ENCODE measurements at regions not wholly inside any gene's neighbourhood (a gene's known extent, or its start where the extent isn't known, plus 50 kb on each side); places are given as distances from the start of the nearest gene placed in this dataset.

DNA sequence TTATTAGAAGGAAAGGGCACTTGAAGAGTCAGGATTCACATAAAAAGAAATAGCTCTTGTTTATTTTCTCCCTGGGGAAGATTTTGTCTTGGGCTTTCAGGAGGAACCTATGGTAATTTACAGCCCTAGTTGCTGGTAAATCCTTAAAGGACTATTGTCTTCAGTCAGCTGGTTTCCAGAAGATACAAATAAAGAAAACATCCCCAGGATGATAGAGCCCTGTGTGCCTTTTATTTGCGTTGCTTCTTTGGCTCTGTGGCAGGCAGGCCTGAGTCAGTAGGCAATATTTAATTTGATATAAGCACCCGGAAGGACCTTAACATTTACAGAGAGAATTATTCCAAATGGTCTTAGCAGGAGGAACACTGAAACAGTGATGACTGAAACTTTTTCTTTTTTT, 131.0 kb upstream of the SLC34A2 start:
- H3K4me3 ChIP-seq (ENCODE audit: low read depth, low read length) = no peak overlapping the region
- no peak for DNase-seq (ENCODE audit: low read depth)
- no peak for TF ChIP-seq CTCF (IDR thresholded peaks at IDR 0.05; ENCODE audit: control insufficient read depth, extremely low read depth, insufficient read depth)

DNA sequence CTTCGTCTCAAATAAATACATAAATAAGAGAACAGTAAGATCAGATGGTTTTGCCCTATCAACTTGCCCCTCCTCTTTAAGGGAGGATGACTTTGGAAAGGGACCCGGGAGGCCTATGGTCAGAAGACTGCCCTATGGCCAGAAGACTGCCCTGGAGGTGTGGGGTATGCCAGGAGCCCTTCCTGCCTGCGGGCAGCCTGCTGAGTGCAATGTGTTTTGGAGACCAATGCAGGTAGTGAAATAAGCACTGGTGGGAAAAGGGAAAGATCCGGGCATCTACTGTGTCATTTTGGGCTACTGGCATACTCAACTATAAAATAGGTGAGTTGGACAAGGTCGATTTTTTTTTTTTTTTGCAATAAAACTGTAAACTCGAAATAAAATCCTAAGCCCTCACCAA, 129.8 kb upstream of the SLC34A2 start:
- H3K4me3 ChIP-seq (ENCODE audit: low read depth, low read length) = no peak overlapping the region
- no peak for TF ChIP-seq CTCF (IDR thresholded peaks at IDR 0.05; ENCODE audit: control insufficient read depth, extremely low read depth, insufficient read depth)
- DNase-seq (ENCODE audit: low read depth) = no peak

- TF ChIP-seq CTCF (IDR thresholded peaks at IDR 0.05; ENCODE audit: control insufficient read depth, extremely low read depth, insufficient read depth) = no peak
- no peak for DNase-seq (ENCODE audit: low read depth)
- H3K4me3 ChIP-seq (ENCODE audit: low read depth, low read length) = no peak overlapping the region
These were observed 128.6 kb upstream of the SLC34A2 start for GRCh38 chr4:25527034-25527433.

DNA sequence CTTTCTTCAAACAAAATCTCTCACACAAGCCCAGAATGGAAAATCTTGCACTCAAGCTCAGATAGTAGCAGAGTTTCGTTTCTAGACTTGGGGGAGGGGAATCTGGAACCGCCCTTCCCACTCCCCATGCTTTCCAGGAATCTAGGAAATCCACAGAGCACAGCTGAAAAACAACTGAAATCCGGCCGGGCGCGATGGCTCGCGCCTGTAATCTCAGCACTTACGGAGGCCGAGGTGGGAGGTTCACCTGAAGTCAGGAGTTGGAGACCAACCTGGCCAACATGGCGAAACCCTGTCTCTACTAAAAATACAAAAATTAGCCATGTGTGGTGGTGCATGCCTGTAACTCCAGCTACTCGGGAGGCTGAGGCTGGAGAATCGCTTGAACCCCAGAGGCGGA, 127.3 kb upstream of the SLC34A2 start:
- no peak for DNase-seq (ENCODE audit: low read depth)
- TF ChIP-seq CTCF (IDR thresholded peaks at IDR 0.05; ENCODE audit: control insufficient read depth, extremely low read depth, insufficient read depth) = no peak
- no peak overlapping the region for H3K4me3 ChIP-seq (ENCODE audit: low read depth, low read length)

DNA sequence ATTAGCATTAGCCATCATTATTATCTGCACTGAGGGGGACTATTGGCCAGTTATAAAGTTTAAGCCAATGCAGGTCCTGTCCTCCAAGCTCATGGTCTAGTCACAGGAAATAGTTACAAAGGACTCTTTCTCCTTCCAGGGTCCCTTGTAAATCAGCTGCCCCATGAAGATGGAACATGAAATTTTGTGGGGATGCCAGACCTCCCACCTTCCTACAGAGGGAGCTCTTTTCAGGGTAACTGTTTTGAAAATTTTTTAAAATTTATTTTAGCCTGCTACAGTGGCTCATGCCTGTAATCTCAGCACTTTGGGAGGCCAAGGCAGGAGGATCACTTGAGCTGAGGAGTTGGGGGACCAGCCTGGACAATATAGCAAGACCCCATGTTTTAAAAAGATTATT, 124.4 kb upstream of the SLC34A2 start:
- no peak for DNase-seq (ENCODE audit: low read depth)
- TF ChIP-seq CTCF (IDR thresholded peaks at IDR 0.05; ENCODE audit: control insufficient read depth, extremely low read depth, insufficient read depth) = no peak
- H3K4me3 ChIP-seq (ENCODE audit: low read depth, low read length) = no peak overlapping the region

- TF ChIP-seq CTCF (IDR thresholded peaks at IDR 0.05; ENCODE audit: control insufficient read depth, extremely low read depth, insufficient read depth) = no peak
- DNase-seq (ENCODE audit: low read depth) = no peak
- H3K4me3 ChIP-seq (ENCODE audit: low read depth, low read length) = no peak overlapping the region
These were observed 123.1 kb upstream of the SLC34A2 start for GRCh38 chr4:25532591-25532990.

DNA sequence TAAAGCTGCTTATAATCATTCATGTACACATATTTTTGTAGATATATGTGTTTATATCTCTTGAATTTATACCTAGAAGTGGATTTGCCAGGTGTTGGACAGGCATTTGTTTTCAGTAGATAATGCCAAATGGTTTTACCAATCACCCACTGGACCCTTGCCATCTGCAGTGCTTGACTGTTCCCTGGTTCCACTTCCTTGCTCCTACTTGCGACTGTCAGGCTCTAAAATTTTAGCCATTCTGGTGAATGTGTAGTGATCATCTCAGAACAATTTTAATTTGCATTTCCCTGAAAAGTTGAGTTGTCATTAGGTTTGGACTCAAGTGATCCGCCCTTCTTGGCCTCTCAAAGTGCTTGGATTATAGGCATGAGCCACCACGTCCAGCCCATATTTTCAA, 122.4 kb upstream of the SLC34A2 start:
- no peak for DNase-seq (ENCODE audit: low read depth)
- TF ChIP-seq CTCF (IDR thresholded peaks at IDR 0.05; ENCODE audit: control insufficient read depth, extremely low read depth, insufficient read depth) = no peak
- no peak overlapping the region for H3K4me3 ChIP-seq (ENCODE audit: low read depth, low read length)

Data from LNCaP clone FGC (cell line).